Mesothelial cell of epicardium (in vitro differentiated cells): ENCODE measurements at regions not wholly inside any gene's neighbourhood (a gene's known extent, or its start where the extent isn't known, plus 50 kb on each side); places are given as distances from the start of the nearest gene placed in this dataset.

Experiments
- DNase-seq, 2 experiments: peaks; one replicate each; pipeline ENCODE4 v3.0.0; 2021; ENCODE audit warnings: low spot score in 2 of 2; ENCODE audit not compliant: unreplicated experiment in 2 of 2
- H3K27ac Mint-ChIP-seq: 2 replicates; pipeline ENCODE4 v1.8.0; 2021; ENCODE audit warnings: mixed read lengths
- H3K27me3 Mint-ChIP-seq: 2 replicates; pipeline ENCODE4 v1.8.0; 2021; ENCODE audit warnings: low read depth, mixed read lengths
- H3K36me3 Mint-ChIP-seq: 2 replicates; pipeline ENCODE4 v1.8.0; 2021; ENCODE audit warnings: mixed read lengths
- H3K4me1 Mint-ChIP-seq: 2 replicates; pipeline ENCODE4 v1.8.0; 2021; ENCODE audit warnings: mixed read lengths
- H3K4me3 Mint-ChIP-seq: 2 replicates; pipeline ENCODE4 v1.8.0; 2021; ENCODE audit warnings: mild to moderate bottlenecking, moderate library complexity, mixed read lengths
- H3K9me3 Mint-ChIP-seq: 2 replicates; pipeline ENCODE4 v1.8.0; 2021; ENCODE audit warnings: mixed read lengths
- TF ChIP-seq, protein P1 (sequence below): fragments of 200-600 bp; sonication (generic); IDR thresholded peaks from one replicate; pipeline ENCODE4 v1.5.0; 2021; ENCODE audit warnings: antibody characterized with exemption; ENCODE audit not compliant: unreplicated experiment

DNA sequence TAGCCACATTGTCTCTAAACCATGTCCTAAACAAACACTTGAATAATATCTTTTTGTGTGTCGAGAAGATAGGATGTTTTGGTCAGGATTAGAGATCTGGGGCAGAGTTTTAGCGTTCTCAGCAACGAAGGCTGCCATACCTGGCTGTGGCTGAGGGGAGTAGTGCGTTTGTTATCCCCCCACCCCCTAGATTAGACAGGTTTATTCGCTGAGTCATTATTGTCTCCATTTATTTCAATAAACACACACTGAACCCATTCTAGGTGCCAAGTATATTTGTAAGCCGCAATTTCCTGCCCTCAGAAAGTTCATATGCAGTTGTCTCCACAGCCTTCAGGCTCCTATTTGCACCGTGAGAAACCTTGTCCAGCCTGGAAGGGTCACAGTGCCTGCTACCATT lies 1684.8 kb upstream of the TENM3 start:
- DNase-seq, result no peak
- Mint-ChIP-seq H3K4me1 (peaks cover 9% of the 10 kb centered on the region), H3K27me3 (no peaks in the 10 kb centered on the region), H3K36me3 (peaks cover 3% of the 10 kb centered on the region), H3K4me3 (no peak overlapping the region), H3K9me3 (peaks cover 12% of the 10 kb centered on the region), H3K27ac (no peak overlapping the region)
- TF ChIP-seq, protein P1, sequence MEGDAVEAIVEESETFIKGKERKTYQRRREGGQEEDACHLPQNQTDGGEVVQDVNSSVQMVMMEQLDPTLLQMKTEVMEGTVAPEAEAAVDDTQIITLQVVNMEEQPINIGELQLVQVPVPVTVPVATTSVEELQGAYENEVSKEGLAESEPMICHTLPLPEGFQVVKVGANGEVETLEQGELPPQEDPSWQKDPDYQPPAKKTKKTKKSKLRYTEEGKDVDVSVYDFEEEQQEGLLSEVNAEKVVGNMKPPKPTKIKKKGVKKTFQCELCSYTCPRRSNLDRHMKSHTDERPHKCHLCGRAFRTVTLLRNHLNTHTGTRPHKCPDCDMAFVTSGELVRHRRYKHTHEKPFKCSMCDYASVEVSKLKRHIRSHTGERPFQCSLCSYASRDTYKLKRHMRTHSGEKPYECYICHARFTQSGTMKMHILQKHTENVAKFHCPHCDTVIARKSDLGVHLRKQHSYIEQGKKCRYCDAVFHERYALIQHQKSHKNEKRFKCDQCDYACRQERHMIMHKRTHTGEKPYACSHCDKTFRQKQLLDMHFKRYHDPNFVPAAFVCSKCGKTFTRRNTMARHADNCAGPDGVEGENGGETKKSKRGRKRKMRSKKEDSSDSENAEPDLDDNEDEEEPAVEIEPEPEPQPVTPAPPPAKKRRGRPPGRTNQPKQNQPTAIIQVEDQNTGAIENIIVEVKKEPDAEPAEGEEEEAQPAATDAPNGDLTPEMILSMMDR, result no peak

DNA sequence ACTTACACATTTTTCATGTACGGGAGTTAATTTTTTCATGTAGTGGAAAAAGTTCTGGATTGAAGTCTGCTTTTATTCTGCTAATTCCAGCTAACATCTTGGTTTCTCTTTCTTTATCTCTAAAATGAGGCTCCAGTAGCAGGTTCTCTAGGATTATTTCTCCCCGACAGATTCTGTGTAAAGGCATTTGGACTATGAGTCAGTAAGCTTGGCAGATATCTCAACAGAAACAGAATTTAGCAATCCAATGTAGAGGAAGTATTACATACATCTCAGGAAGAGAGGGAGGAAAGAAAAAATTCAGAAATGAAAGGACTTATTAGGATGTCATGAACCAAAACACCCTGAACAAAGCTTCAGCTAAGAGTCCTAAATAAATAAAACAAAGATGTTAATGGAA lies 1682.3 kb upstream of the TENM3 start:
- Mint-ChIP-seq H3K9me3 (peaks cover 7% of the 10 kb centered on the region), H3K4me1 (peaks cover 21% of the 10 kb centered on the region), H3K27ac (no peak overlapping the region), H3K36me3 (no peaks in the 10 kb centered on the region), H3K27me3 (no peaks in the 10 kb centered on the region), H3K4me3 (no peak overlapping the region)
- DNase-seq, result no peak
- TF ChIP-seq, protein P1, result no peak

DNA sequence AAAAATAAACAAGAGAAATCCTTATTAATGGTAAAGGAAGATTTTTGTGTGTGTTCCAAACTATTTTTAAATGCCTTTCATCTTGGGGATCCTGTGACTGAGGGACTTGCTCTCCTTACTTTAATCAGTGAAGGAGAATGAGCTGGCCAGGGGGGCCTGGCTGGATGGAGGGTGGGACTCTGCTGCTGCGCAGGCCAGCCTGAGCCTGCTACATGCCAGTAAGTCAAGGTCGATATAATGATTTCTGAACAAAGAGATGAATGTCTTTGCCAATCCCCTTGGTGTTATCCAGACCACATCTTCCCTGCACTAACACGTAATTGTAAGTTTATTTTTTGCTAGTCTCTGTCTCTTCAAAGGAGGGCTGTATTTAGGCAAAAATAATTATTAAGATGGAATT lies 1679.2 kb upstream of the TENM3 start:
- Mint-ChIP-seq H3K9me3 (no peaks in the 10 kb centered on the region), H3K27me3 (no peaks in the 10 kb centered on the region), H3K4me3 (peak overlapping the region; percentile 35), H3K36me3 (no peaks in the 10 kb centered on the region), H3K4me1 (peaks cover 18% of the 10 kb centered on the region), H3K27ac (peak overlapping the region; percentile 79)
- no peak for DNase-seq
- TF ChIP-seq, protein P1, result no peak

DNA sequence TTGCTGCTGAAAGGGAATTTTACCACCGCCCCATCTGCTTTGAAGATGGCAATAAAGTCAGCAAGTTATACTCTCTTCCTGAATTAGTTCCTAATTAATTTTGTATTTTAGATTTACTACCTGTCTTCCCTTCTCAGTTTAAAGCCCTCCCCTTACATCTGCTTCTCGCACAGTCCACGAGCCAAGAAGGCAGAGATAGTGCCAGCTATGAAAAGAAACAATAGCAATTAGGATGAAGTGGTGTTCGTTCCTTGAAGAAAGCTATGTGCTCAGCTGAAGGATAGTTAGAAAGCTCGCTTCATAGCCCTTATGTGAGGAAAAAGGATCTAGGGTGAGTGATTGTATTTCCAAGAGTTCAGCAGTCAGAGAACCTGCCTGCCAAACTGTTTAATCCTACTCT lies 1678.8 kb upstream of the TENM3 start:
- no peaks in the 10 kb centered on the region for H3K27me3 Mint-ChIP-seq

DNA sequence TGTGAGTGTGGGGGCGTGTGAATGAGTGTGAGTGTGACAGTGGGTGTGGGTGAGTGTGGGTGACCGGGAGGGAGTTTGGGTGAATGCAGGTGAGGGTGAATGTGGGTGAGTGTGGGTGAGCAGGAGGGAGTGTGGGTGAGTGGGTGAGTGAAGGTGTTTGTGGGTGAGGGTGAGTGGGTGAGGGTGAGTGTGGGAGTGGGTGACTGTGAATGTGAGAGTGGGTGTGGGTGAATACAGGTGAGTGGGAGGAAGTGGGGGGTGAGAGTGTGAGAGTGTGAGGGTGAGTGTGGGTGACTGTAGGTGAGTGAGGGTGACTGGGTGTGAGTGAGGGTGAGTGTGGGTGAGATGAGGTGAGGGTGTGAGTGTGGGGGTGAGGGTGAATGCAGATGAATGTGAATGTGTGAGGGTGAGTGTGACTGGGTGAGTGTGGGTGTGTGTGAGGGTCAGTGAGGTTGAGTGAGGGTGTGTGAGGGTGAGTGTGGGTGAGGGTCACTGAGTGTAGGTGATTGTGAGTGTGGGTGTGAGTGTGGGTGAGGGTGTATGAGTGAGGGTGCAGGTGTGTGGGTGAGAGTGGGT lies 1677.3 kb upstream of the TENM3 start:
- Mint-ChIP-seq H3K27ac (no peak overlapping the region), H3K36me3 (peaks cover 1% of the 10 kb centered on the region), H3K9me3 (peaks cover 3% of the 10 kb centered on the region), H3K4me3 (no peak overlapping the region), H3K27me3 (no peaks in the 10 kb centered on the region), H3K4me1 (peaks cover 14% of the 10 kb centered on the region)
- no peak for DNase-seq
- TF ChIP-seq, protein P1, result no peak

More for the DNA sequence above, 1678.8 kb upstream of the TENM3 start:
- no peak for DNase-seq
- H3K4me3 Mint-ChIP-seq, result peak overlapping the region; percentile 35
- TF ChIP-seq, protein P1, result no peak
- peaks cover 18% of the 10 kb centered on the region for H3K4me1 Mint-ChIP-seq
- H3K27ac Mint-ChIP-seq, result peak overlapping the region; percentile 61
- no peaks in the 10 kb centered on the region for H3K9me3 Mint-ChIP-seq
- H3K36me3 Mint-ChIP-seq, result no peaks in the 10 kb centered on the region

DNA sequence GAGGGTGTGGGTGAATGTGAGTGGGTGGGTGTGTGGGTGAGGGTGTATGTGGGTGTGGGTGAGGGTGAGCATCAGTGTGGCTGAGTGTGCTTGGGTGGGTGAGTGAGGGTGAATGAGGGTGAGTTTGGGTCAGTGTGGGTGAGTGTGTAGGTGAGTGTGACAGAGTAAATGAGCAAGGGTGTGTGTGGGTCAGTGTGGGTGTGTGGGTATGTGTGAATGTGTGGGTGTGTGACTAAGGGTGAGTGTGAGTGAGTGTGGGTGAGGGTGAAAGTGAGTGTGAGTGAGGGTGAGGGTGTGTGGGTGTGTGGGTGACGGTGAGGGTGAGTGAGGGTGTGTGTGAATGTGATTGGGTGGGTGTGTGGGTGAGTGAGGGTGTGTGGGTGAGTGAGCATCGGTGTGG lies 1676.7 kb upstream of the TENM3 start:
- no peak for DNase-seq
- TF ChIP-seq, protein P1, result no peak
- H3K4me1 Mint-ChIP-seq, result peaks cover 13% of the 10 kb centered on the region
- H3K27ac Mint-ChIP-seq, result no peak overlapping the region
- H3K9me3 Mint-ChIP-seq, result peaks cover 5% of the 10 kb centered on the region
- no peak overlapping the region for H3K4me3 Mint-ChIP-seq
- peaks cover 1% of the 10 kb centered on the region for H3K36me3 Mint-ChIP-seq
- no peaks in the 10 kb centered on the region for H3K27me3 Mint-ChIP-seq
